Fibroblast of skin of right biceps (primary cell): ENCODE measurements at regions not wholly inside any gene's neighbourhood (a gene's known extent, or its start where the extent isn't known, plus 50 kb on each side); places are given as distances from the start of the nearest gene placed in this dataset.
"Not testable (repeated sequence)": the region's sequence is repeated elsewhere in the genome, so short reads cannot be mapped to it uniquely, and the experiment has no call there.

Source experiments
- DNase-seq: peaks from one replicate; pipeline ENCODE4 v3.0.0-alpha.2; 2013

- DNase-seq = no peak
Measured at GRCh38 chr14:106309423-106309822, 783.0 kb downstream of the TMEM121 start.

GRCh38 chr14:106315436-106315835 is 789.1 kb downstream of the TMEM121 start:
- DNase-seq = no peak

- no peak for DNase-seq
Measured at GRCh38 chr14:106317593-106317992, 791.2 kb downstream of the TMEM121 start.

GRCh38 chr14:106318700-106319099 is 792.3 kb downstream of the TMEM121 start:
- no peak for DNase-seq

GRCh38 chr14:106323970-106324369 is 797.6 kb downstream of the TMEM121 start:
- not testable (repeated sequence) for DNase-seq

- no peak for DNase-seq
Measured at GRCh38 chr14:106327234-106327633, 800.9 kb downstream of the TMEM121 start.

GRCh38 chr14:106327702-106328353 is 801.4 kb downstream of the TMEM121 start:
- DNase-seq = not testable (repeated sequence)

GRCh38 chr14:106329243-106329642 is 802.9 kb downstream of the TMEM121 start:
- DNase-seq = not testable (repeated sequence)

GRCh38 chr14:106329987-106330774 is 803.8 kb downstream of the TMEM121 start:
- not testable (repeated sequence) for DNase-seq

- not testable (repeated sequence) for DNase-seq
Measured at GRCh38 chr14:106334428-106335109, 808.2 kb downstream of the TMEM121 start.

- DNase-seq = not testable (repeated sequence)
Measured at GRCh38 chr14:106335110-106335429, 808.7 kb downstream of the TMEM121 start.

GRCh38 chr14:106338775-106339174 is 812.4 kb downstream of the TMEM121 start:
- DNase-seq = not testable (repeated sequence)

- DNase-seq = not testable (repeated sequence)
Measured at GRCh38 chr14:106340658-106341057, 814.3 kb downstream of the TMEM121 start.

GRCh38 chr14:106341161-106341560 is 814.8 kb downstream of the TMEM121 start:
- DNase-seq = not testable (repeated sequence)

- no peak for DNase-seq
Measured at GRCh38 chr14:106343626-106344025, 817.2 kb downstream of the TMEM121 start.

- not testable (repeated sequence) for DNase-seq
Measured at GRCh38 chr14:106344065-106344614, 817.8 kb downstream of the TMEM121 start.

- not testable (repeated sequence) for DNase-seq
Measured at GRCh38 chr14:106344791-106345479, 818.6 kb downstream of the TMEM121 start.

- DNase-seq = no peak
Measured at GRCh38 chr14:106346084-106346483, 819.7 kb downstream of the TMEM121 start.

- DNase-seq = no peak
Measured at GRCh38 chr14:106346534-106347290, 820.3 kb downstream of the TMEM121 start.

GRCh38 chr14:106347291-106347778 is 821.0 kb downstream of the TMEM121 start:
- no peak for DNase-seq

- DNase-seq = no peak
Measured at GRCh38 chr14:106347890-106348755, 821.7 kb downstream of the TMEM121 start.
